GM19455 (cell line): ENCODE measurements at regions not wholly inside any gene's neighbourhood (a gene's known extent, or its start where the extent isn't known, plus 50 kb on each side); places are given as distances from the start of the nearest gene placed in this dataset.
"Not testable (repeated sequence)": the region's sequence is repeated elsewhere in the genome, so short reads cannot be mapped to it uniquely, and the experiment has no call there.

Source experiments
- ATAC-seq: cut with Tn5 transposase; IDR thresholded peaks from one replicate; pipeline ENCODE4 v1.9.1; 2021; ENCODE audit not compliant: unreplicated experiment

DNA sequence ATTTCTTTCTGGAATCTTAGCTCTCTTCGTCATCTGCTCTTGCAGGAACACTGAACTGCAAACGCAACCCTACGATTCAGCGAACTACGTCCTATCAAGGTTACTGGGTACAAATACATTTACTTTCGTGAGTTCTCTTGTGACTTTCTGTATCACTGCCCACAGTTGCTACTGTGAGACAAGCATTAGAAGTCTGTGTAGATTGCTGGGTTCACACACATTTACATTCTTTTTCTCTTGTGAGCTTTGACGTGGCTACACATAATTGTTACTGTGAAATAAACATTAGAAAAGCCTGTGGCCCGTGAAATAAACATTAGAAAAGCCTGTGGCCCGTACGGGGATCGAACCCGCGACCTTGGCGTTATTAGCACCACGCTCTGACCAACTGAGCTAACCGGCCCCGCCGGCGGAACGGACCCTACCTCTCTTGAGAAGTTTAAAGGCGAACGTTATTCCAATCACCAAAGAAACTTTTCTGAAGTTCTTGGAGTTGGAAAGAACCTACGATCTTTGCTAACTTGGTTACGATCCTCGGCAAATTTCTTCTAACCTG, 61.2 kb upstream of the ZNF322 start:
- not testable (repeated sequence) for ATAC-seq

GRCh38 chr6:26730019-26730766, 70.6 kb upstream of the ZNF322 start:
- ATAC-seq = not testable (repeated sequence)

GRCh38 chr6:26734776-26735472, 75.4 kb upstream of the ZNF322 start:
- not testable (repeated sequence) for ATAC-seq

DNA sequence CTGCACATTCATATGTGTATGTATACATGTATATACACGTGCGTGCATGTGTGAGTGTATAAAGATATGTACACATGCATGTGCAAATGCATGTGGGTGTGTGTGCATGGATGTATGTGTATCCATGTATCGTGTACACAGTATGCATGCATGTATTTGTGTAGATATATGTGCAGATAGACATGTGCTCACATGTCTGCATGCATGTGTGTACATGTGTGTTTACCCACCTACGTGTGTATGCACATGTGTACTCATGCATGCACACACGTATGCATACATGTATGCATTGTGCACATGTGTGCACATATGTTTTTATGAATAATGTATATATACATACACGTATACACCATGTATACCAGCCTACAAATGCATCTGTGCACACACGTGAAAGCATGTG, 80.3 kb upstream of the ZNF322 start:
- ATAC-seq = no peak

GRCh38 chr6:26743157-26743821, 83.7 kb upstream of the ZNF322 start:
- ATAC-seq = no peak

- ATAC-seq = no peak
These were observed 84.6 kb upstream of the ZNF322 start for GRCh38 chr6:26743941-26744699.

DNA sequence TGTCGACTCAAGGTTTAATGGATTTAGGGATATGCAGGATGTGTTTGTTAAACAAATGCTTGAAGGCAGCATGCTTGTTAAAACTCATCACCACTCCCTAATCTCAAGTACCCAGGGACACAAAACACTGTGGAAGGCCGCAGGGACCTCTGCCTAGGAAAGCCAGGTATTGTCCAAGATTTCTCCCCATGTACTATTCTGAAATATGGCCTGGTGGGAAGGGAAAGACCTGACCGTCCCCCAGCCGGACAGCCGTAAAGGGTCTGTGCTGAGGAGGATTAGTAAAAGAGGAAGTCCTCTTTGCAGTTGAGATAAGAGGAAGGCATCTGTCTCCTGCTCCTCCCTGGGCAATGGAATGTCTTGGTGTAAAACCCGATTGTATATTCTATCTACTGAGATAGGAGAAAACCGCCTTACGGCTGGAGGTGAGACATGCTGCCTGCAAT, 85.3 kb upstream of the ZNF322 start:
- ATAC-seq = not testable (repeated sequence)

- not testable (repeated sequence) for ATAC-seq
These were observed 86.4 kb upstream of the ZNF322 start for GRCh38 chr6:26745964-26746363.

DNA sequence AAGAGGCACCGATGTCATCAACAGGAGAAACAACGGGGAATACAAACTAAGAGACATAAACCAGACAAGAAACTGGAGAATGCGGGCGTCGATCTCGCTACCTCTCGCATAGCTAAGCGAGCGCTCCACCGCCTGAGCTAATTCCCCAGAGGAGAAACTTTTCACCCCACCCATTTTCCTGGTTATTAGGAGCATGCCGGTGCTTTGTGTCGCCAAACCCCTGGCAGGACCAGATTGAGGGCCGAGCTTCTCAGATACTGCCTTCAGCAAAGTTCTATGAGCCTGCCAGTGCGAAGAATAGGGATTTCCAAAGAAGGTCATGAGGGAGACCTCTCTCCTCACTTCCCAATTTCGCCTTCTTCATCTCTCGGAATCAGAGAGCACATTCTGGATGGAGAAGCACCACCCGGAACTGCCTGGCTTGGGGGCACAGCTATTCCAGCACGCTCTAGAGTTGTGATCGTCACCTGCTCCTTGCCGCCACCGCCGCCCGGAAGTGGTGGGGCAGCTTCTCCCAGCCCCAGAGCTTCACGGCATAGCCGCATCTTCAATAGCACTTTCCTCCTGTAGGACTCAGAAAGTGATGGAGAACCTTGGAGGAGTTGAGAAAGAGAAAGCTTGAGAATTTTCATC, 89.7 kb upstream of the ZNF322 start:
- ATAC-seq = not testable (repeated sequence)

GRCh38 chr6:26749759-26750126, 90.2 kb upstream of the ZNF322 start:
- not testable (repeated sequence) for ATAC-seq

DNA sequence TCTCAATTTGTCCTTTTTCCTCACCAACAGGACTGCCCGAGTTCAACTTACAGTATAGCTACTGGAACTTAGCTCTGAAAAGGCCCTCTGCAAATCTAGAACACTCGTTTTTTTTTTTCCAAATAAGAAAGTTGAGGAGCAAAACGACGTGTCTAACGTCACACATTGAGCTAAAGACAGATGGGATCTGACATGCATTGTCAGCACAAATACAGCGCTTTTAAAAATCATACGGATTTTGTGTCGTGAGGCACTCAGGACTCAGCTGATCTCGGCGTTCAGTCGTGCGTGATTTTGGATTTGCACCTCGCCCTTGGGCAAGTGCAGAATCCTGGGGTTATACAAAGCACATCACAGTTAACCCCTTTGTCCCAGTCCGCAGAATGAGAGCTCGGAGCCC, 94.7 kb upstream of the ZNF322 start:
- ATAC-seq = no peak

GRCh38 chr6:26754801-26755200, 95.3 kb upstream of the ZNF322 start:
- ATAC-seq = not testable (repeated sequence)

DNA sequence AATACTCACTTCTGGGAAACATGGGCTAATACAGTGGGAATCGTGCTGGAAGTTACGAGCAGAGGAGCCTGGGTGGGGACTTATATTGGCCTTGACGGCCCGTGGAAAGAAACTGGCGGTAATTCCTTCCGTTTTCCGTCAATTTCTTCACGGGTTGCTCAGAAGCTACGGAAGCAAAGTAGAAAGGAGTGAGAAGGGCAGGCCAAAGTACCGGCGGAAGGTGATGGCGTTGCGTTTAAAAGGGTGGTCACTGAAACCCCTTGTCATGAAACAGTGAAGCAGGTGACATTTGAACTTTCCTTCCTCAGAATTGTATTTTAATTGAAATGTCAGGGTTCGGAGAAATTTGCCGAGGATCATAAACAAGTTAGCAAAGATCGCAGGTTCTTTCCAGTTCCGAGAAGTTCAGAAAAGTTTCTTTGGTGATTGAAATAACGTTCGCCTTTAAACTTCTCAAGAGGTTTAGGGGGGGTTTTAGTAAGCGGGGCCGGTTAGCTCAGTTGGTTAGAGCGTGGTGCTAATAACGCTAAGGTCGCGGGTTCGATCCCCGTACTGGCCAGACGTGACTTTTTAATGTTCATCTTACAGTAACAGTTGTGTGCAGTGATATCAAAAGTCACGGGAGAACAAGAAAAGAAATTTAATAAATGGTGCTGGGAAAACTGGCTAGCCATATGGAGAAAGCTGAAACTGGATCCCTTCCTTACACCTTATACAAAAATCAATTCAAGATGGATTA, 96.7 kb upstream of the ZNF322 start:
- not testable (repeated sequence) for ATAC-seq

DNA sequence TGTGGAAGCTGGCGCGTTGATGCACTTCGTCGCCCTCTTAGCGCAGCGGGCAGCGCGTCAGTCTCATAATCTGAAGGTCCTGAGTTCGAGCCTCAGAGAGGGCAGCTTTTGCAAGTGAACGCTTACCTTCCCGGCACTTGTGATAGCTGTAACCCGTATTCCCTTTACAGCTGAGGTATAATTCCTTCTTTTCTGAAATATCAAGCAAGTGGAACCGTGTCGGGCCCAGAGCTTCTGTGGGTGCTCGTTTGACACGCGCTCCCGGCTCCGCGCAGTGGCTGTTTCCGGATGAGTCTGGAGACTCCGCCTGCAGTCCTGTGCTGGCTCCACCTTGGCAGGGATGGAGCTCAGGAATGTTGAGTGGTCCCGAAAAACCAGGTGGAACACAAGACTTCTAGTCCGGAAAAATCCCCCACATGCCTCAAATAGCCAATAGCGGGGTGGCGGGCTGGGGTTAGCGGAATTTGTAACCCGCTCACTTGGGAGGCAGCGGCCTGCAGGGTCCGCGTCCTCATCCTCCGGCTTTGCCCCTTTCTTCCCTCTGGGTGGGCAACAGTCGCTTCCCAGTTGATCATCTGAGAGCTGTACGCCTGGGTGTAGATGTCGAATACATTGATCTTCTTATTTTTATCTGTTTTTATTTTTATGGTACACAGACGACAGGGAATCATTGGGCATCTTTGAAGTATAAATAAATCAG, 106.8 kb upstream of the ZNF322 start:
- ATAC-seq = not testable (repeated sequence)

DNA sequence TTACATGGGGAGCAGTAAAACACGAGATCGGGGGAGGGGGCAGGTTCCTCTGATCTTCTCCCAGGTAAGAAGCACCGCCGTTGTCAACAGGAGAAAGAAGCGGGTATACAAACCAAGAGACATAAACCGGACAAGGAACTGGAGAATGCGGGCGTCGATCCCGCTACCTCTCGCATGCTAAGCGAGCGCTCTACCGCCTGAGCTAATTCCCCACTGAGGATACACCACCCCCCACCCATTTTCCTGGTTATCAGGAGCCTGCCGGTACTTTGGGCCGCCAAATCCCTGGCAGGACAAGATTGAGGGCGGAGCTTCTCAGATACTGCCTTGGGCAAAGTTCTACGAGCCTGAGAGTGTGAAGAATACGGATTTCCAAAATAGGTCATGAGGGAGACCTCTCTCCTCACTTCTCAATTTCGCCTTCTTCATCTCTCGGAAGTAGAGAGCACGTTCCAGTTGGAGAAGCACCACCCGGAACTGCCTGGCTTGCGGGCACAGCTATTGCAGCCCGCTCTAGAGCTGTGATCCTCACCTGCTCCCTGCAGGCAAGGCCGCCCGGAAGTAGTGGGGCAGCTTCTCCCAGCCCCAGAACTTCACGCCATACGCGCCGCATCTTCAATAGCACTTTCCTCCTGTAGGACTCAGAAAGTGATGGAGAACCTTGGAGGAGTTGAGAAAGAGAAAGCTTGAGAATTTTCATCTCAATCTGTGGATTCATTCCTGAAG, 111.6 kb upstream of the ZNF322 start:
- ATAC-seq = not testable (repeated sequence)

DNA sequence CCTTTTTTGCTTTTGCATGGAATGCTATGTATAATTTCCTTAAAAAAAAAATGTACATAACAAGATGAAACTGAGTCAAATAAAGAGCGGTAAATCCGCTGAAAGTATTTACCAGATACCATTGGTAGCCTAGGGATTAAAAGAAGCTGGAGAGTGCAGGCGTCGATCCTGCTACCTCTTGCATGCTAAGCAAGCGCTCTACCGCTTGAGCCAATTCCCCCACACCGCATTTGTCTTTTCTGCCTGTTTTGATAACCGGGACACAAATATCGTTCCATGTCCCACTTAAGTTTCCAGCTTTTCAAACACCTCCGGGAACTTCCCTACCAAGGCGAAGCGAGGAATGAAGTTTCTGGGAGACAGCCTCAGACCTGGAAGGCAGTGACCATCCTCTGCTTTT, 113.9 kb upstream of the ZNF322 start:
- not testable (repeated sequence) for ATAC-seq

DNA sequence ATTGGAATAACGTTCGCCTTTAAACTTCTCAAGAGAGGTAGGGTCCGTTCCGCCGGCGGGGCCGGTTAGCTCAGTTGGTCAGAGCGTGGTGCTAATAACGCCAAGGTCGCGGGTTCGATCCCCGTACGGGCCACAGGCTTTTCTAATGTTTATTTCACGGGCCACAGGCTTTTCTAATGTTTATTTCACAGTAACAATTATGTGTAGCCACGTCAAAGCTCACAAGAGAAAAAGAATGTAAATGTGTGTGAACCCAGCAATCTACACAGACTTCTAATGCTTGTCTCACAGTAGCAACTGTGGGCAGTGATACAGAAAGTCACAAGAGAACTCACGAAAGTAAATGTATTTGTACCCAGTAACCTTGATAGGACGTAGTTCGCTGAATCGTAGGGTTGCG, 121.0 kb upstream of the ZNF322 start:
- not testable (repeated sequence) for ATAC-seq
